ENCODE measurements at regions not wholly inside any gene's neighbourhood (a gene's known extent, or its start where the extent isn't known, plus 50 kb on each side); places are given as distances from the start of the nearest gene placed in this dataset.

DNA sequence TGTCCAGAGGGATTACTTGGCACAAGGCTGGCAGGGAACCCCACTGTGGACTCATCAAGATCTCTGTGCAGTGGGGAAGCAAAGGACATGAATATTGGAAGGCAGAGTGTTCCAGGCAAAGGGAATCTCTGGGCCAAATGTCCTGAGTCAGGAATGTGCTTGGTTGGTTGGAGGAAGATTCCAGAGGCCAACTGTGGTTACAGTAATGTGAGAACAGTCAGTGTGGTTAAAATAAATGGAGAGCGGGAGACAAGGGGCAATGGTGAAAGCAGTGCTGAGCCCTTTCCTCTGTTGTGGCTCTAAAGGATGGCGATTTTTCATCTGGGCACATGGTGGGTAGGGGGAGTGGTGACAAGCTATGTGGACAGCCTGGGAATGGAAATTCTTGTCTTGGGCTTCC, 948.2 kb downstream of the BCL11B start:
- peak; percentile 81 for DNase-seq (ENCODE audit: low read depth)
- in situ Hi-C loops (cut with HindIII; ENCODE audit: low sequenced_read_pairs), result no loop called here
- H3K4me3 ChIP-seq (ENCODE audit: low read depth, low read length), result no peak overlapping the region
- TF ChIP-seq, protein P1, sequence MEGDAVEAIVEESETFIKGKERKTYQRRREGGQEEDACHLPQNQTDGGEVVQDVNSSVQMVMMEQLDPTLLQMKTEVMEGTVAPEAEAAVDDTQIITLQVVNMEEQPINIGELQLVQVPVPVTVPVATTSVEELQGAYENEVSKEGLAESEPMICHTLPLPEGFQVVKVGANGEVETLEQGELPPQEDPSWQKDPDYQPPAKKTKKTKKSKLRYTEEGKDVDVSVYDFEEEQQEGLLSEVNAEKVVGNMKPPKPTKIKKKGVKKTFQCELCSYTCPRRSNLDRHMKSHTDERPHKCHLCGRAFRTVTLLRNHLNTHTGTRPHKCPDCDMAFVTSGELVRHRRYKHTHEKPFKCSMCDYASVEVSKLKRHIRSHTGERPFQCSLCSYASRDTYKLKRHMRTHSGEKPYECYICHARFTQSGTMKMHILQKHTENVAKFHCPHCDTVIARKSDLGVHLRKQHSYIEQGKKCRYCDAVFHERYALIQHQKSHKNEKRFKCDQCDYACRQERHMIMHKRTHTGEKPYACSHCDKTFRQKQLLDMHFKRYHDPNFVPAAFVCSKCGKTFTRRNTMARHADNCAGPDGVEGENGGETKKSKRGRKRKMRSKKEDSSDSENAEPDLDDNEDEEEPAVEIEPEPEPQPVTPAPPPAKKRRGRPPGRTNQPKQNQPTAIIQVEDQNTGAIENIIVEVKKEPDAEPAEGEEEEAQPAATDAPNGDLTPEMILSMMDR (IDR thresholded peaks at IDR 0.05; ENCODE audit: low read depth, low read length, missing control alignments), result no peak

DNA sequence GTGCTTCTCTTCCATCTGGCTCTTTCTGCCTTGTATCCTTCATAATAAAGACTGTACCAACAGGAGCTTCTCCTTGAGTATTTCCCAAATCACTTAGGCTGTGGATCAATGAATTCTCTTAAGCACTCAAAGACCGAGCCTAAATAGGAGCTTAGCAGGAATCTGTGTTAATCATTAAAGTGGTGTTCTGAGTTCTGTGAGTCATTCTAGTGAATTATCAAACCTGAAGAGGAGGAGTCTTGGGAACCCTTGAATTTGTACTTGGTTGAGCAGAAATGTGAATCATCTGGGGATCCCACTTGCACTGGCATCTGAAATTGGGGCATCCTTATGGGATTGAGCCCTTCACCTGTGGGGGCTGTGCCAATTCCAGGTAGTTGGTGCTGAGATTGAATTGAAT, 946.2 kb downstream of the BCL11B start:
- in situ Hi-C loops (cut with HindIII; ENCODE audit: low sequenced_read_pairs), result no loop called here
- no peak for DNase-seq (ENCODE audit: low read depth)
- TF ChIP-seq, protein P1 (IDR thresholded peaks at IDR 0.05; ENCODE audit: low read depth, low read length, missing control alignments), result no peak
- H3K4me3 ChIP-seq (ENCODE audit: low read depth, low read length), result no peak overlapping the region

DNA sequence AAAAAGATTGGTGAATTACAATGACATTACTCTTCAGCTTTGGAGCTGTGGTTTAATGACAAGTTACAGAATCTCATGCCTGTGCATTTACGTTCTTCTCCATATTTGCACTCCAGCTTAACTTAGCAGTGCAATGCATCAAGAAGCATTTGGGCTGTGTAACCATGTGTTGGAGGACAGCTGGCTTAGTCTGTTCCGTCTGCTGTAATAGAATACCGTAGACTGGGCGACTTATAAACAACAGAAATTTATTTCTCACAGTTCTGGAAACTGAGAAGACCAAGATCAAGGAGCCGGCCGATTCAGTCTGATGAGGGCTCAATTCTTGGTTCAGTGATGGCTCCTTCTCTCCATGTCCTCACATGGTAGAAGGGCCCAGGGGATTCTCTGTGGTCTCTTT, 943.5 kb downstream of the BCL11B start:
- in situ Hi-C loops (cut with HindIII; ENCODE audit: low sequenced_read_pairs), result no loop called here
- TF ChIP-seq, protein P1 (IDR thresholded peaks at IDR 0.05; ENCODE audit: low read depth, low read length, missing control alignments), result no peak
- H3K4me3 ChIP-seq (ENCODE audit: low read depth, low read length), result no peak overlapping the region
- no peak for DNase-seq (ENCODE audit: low read depth)

DNA sequence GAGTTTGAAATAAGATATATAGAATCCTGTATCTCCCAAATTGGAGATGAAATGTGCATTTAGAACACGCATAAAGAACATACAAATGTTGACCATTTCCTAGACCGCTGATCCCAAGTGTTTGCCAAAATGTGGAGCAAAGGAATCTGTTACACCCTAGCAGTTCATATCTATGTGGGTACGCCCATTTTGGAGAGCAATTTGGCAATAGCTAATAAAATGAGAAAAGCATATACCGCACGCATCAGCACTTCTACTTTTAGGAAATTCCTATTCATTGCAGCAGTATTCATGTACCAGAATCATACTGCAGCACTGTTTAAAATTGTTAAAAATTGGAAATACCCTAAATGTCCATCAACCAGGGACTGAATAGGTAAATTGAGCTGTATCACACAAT, 937.8 kb downstream of the BCL11B start:
- TF ChIP-seq, protein P1 (IDR thresholded peaks at IDR 0.05; ENCODE audit: low read depth, low read length, missing control alignments), result no peak
- in situ Hi-C loops (cut with HindIII; ENCODE audit: low sequenced_read_pairs), result no loop called here
- H3K4me3 ChIP-seq (ENCODE audit: low read depth, low read length), result no peak overlapping the region
- no peak for DNase-seq (ENCODE audit: low read depth)

DNA sequence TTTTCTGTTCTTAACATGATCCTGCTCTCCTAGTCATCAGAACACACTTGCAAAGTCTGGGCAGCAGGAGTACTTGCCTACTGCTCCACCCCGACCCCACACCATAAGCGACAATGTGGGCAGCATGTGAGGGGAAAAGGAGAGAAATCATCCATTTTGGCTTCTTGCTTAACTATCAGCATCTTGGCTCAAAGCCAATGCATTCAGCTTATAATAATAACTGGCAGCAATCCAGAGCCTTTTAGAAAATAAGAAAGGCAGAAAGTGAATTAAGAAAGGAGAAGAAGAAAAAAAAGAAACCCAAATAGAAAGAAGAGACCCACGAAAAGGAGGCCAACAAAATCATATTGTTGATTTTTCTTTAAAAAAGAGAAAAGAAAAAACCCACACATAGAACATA, 930.8 kb downstream of the BCL11B start:
- TF ChIP-seq, protein P1 (IDR thresholded peaks at IDR 0.05; ENCODE audit: low read depth, low read length, missing control alignments), result no peak
- H3K4me3 ChIP-seq (ENCODE audit: low read depth, low read length), result no peak overlapping the region
- no peak for DNase-seq (ENCODE audit: low read depth)
- in situ Hi-C loops (cut with HindIII; ENCODE audit: low sequenced_read_pairs), result no loop called here

DNA sequence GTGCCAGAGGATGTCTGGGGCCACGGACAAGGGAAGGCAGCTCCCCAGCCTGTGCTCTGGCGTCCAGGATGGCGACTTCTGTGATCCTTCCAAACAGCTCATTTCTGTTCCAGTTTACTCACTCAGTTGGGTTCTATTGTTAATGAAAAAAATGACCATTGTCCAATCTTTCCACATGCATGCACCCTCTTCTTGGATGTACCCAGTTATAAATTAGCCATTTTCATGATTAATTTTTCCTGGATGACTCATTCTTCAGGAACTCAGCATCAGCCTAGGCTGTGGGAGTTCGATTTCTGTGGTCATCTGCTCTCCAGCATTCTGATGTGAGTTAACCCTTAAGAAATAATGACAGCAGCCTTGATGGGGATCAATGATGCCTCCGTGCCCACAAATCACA, 926.8 kb downstream of the BCL11B start:
- peak; percentile 69 for DNase-seq (ENCODE audit: low read depth)
- in situ Hi-C loops (cut with HindIII; ENCODE audit: low sequenced_read_pairs), result no loop called here
- no peak overlapping the region for H3K4me3 ChIP-seq (ENCODE audit: low read depth, low read length)
- TF ChIP-seq, protein P1 (IDR thresholded peaks at IDR 0.05; ENCODE audit: low read depth, low read length, missing control alignments), result no peak

DNA sequence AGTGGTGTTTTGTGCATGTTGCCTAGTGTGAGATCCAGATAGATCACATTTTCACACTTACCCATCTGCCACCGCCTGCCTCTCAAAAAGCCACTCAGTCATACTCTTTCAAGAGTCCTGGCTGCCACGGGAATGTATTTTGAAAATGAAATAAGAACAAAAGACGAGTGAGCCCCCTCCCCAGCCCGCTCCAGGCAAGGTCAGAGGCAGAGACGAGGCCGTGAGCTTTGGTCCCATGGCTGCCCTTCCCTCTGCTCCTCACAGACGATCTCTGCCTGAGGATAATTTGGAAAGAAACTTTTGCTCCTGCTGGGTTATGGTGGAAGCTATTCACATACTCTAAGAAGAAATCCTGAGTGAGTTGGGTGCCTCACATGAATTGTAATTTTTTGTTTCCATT, 924.3 kb downstream of the BCL11B start:
- H3K4me3 ChIP-seq (ENCODE audit: low read depth, low read length), result no peak overlapping the region
- no peak for DNase-seq (ENCODE audit: low read depth)
- in situ Hi-C loops (cut with HindIII; ENCODE audit: low sequenced_read_pairs), result no loop called here
- TF ChIP-seq, protein P1 (IDR thresholded peaks at IDR 0.05; ENCODE audit: low read depth, low read length, missing control alignments), result no peak
